Transverse colon (tissue), 4 donors: ENCODE measurements at regions not wholly inside any gene's neighbourhood (a gene's known extent, or its start where the extent isn't known, plus 50 kb on each side); places are given as distances from the start of the nearest gene placed in this dataset.

Experiments used
- DNase-seq: peaks from one replicate; pipeline ENCODE4 v3.0.0-alpha.2; 2019
- H3K27ac ChIP-seq, 4 donors: fragments of 200-600 bp; sonication (generic); 2 replicates each; pipeline ENCODE4 v1.5.1; 2016 to 2018; ENCODE audit warnings: inconsistent platforms in 4 of 4
- H3K27me3 ChIP-seq: fragments of 200-600 bp; sonication (generic); 2 replicates; pipeline ENCODE4 v1.5.1; 2017; ENCODE audit warnings: inconsistent platforms
- H3K36me3 ChIP-seq, 4 donors: fragments of 200-600 bp; sonication (generic); 2 replicates each; pipeline ENCODE4 v1.5.1; 2017 to 2019; ENCODE audit warnings: inconsistent platforms in 4 of 4
- H3K4me1 ChIP-seq, 4 donors: fragments of 200-600 bp; sonication (generic); 2 replicates each; pipeline ENCODE4 v1.5.1; 2017 to 2020; ENCODE audit warnings: inconsistent platforms in 4 of 4
- H3K4me3 ChIP-seq, 4 donors: fragments of 200-600 bp; sonication (generic); 1 replicate in 1 of 4; 2 replicates in 3 of 4; pipeline versions ENCODE4 v1.5.1 to v1.6.1; 2017 to 2019; ENCODE audit warnings: inconsistent platforms in 4 of 4
- H3K9me3 ChIP-seq, 2 donors: fragments of 200-600 bp; sonication (generic); 2 replicates each; pipeline ENCODE4 v1.5.1; 2017 to 2019; ENCODE audit warnings: inconsistent platforms in 2 of 2
- EP300 ChIP-seq: sonication (generic); formaldehyde crosslinking; IDR thresholded peaks from one replicate; pipeline ENCODE4 v1.6.1; 2017; ENCODE audit warnings: antibody characterized with exemption, low read depth
- POLR2A ChIP-seq: fragments of 450-650 bp; IDR thresholded peaks from one replicate; pipeline ENCODE4 v1.6.1; 2016; ENCODE audit warnings: antibody characterized with exemption, mild to moderate bottlenecking, moderate library complexity
- POLR2AphosphoS5 ChIP-seq, 3 donors: sonication (generic); formaldehyde crosslinking; IDR thresholded peaks; one replicate each; pipeline ENCODE4 v1.6.1; 2016; ENCODE audit warnings: antibody characterized with exemption in 3 of 3
- WGBS, 2 donors: methylation state at CpG; one replicate each; pipeline ENCODE4 v1.1.5; 2018; ENCODE audit warnings: low coverage in 1 of 2; 5-methylcytosine and 5-hydroxymethylcytosine counted together
- in situ Hi-C, 4 donors: fragments of 200-750 bp; cut with MboI; loops; one replicate each; pipeline versions ENCODE4 v1.15.0 to v1.15.1; 2017; ENCODE audit warnings: low sequenced_read_pairs in 3 of 4, low pct_ligation_motif_present in 1 of 4, low pct_unique_long_range_greater_than_20kb in 1 of 4
- intact Hi-C: fragments of 100-400 bp; cut with DNase I; formaldehyde crosslinking; loops from one replicate; pipeline ENCODE4 v1.15.1; 2023; ENCODE audit warnings: low total_unique reads
- TF ChIP-seq, protein P1 (sequence below), 5 experiments: fragments of 200-600 bp in 3 of 5; fragments of 450-650 bp in 2 of 5; sonication (generic) in 3 of 5; IDR thresholded peaks; 1 replicate in 2 of 5; 2 replicates in 3 of 5; pipeline ENCODE4 v1.5.1; 2016 to 2017; ENCODE audit warnings: antibody characterized with exemption in 5 of 5, inconsistent platforms in 3 of 5, mild to moderate bottlenecking in 2 of 5, moderate library complexity in 1 of 5

DNA sequence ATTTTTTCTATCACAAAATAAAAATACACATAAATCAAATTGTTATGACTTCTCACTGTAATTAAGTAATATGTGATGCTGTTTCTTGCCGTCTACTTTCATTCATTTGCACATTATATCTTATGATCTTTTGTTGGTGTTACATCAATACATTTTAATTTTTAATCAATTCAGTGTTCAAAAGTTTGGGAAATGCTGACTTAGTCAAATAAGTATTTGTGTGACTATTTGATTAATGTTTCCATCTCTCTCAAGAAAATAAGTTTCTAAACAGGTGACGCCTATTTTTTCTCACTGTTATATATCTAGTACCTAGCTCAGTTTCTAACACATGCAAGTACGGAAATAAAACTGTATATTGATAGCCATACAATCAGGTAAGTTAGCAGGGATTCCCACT, 329.5 kb upstream of the KIRREL3 start:
- H3K4me1 ChIP-seq, result no peaks in the 10 kb centered on the region

DNA sequence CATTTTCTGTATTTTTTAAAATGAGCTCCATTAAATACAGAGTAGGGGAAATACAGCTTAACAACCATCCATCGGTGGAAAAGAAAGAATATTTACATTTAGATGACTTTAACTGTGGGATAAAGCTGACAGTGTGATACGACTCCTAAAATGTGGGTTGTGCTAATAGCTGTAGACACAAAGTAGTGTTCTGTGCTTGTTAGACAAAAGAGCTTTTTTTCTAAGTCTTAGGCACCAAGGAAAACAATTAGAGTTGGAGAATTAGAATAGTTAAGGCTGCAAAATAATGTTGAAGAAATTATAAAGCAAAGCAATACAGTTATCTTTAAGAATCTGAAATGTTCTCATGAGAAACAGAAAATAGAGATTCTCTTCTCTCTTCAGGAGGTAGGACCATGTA, 307.7 kb upstream of the KIRREL3 start:
- intact Hi-C loops (no loop called here), in situ Hi-C loops (no loop called here)
- no peak for DNase-seq
- TF ChIP-seq POLR2AphosphoS5 (IDR thresholded peaks at IDR 0.05), result no peak
- no peak for TF ChIP-seq EP300
- TF ChIP-seq, protein P1, sequence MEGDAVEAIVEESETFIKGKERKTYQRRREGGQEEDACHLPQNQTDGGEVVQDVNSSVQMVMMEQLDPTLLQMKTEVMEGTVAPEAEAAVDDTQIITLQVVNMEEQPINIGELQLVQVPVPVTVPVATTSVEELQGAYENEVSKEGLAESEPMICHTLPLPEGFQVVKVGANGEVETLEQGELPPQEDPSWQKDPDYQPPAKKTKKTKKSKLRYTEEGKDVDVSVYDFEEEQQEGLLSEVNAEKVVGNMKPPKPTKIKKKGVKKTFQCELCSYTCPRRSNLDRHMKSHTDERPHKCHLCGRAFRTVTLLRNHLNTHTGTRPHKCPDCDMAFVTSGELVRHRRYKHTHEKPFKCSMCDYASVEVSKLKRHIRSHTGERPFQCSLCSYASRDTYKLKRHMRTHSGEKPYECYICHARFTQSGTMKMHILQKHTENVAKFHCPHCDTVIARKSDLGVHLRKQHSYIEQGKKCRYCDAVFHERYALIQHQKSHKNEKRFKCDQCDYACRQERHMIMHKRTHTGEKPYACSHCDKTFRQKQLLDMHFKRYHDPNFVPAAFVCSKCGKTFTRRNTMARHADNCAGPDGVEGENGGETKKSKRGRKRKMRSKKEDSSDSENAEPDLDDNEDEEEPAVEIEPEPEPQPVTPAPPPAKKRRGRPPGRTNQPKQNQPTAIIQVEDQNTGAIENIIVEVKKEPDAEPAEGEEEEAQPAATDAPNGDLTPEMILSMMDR (IDR thresholded peaks at IDR 0.05), result no peak
- no peak for TF ChIP-seq POLR2A
- no peak overlapping the region for H3K4me3 ChIP-seq
- H3K9me3 ChIP-seq, result no peaks in the 10 kb centered on the region
- no peaks in the 10 kb centered on the region for H3K27me3 ChIP-seq
- no peaks in the 10 kb centered on the region for H3K36me3 ChIP-seq
- H3K27ac ChIP-seq, result no peak overlapping the region
- H3K4me1 ChIP-seq, result no peaks in the 10 kb centered on the region
- 32 to 53% methylated on average over 2 of the region's 2 CpGs for WGBS, 2 donors

More for the DNA sequence above, 329.5 kb upstream of the KIRREL3 start:
- DNase-seq, result no peak
- H3K27ac ChIP-seq, result no peak overlapping the region
- no peaks in the 10 kb centered on the region for H3K36me3 ChIP-seq
- 47 to 48% methylated on average over 3 of the region's 3 CpGs for WGBS, 2 donors
- in situ Hi-C loops (no loop called here), intact Hi-C loops (no loop called here)
- no peak overlapping the region for H3K4me3 ChIP-seq
- TF ChIP-seq EP300 (no peak), POLR2A (no peak), POLR2AphosphoS5 (IDR thresholded peaks at IDR 0.05) (no peak)
- TF ChIP-seq, protein P1 (IDR thresholded peaks at IDR 0.05), result no peak
- H3K9me3 ChIP-seq, result no peaks in the 10 kb centered on the region
- H3K27me3 ChIP-seq, result no peaks in the 10 kb centered on the region

DNA sequence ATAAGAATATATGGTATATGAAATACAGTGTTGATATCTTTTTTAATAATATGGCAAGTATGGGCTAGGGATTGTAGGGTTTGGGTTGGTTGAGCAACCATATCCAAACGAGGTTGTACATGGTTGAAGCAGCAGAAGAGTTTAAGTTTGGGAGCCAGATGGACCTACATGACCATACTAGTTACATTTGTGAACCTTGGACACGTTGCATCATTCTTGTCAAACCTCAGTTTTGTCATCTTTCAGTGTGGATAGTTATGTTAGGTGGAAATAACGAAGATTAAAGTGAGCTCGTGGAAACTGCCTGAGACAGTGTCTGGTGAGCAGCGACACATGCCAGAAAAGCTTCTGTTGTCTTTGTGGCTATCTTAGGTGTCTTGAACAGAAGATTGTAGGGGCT, 307.1 kb upstream of the KIRREL3 start:
- H3K27me3 ChIP-seq, result no peaks in the 10 kb centered on the region
- WGBS, 2 donors, result 60 to 70% methylated on average over 5 of the region's 5 CpGs
- TF ChIP-seq, protein P1 (IDR thresholded peaks at IDR 0.05), result no peak
- TF ChIP-seq POLR2A, result no peak
- TF ChIP-seq EP300, result no peak
- no peak for TF ChIP-seq POLR2AphosphoS5 (IDR thresholded peaks at IDR 0.05)
- no peak overlapping the region for H3K27ac ChIP-seq
- in situ Hi-C loops (no loop called here), intact Hi-C loops (no loop called here)
- H3K9me3 ChIP-seq, result no peaks in the 10 kb centered on the region
- H3K36me3 ChIP-seq, result no peaks in the 10 kb centered on the region
- no peaks in the 10 kb centered on the region for H3K4me1 ChIP-seq
- H3K4me3 ChIP-seq, result no peak overlapping the region
- no peak for DNase-seq

DNA sequence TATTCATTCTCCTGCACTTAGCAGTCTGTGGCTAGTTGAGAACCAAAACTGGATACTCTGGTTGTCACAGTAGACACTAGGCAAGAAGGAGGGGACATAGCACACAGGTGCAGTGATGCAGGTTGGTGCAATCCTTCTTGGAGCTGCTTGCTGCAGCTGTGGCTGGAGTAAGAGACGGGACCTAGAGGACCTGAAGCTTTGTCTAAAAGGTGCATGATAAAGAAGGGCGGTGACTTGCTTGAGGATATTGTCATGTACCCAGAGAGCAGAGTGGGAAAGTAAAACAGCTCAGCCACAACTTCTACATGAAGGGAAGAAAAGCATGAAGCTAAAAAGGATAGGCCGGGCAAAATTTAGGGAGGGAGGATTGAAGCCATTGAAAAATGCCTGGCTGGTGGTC, 304.1 kb upstream of the KIRREL3 start:
- no peak for DNase-seq
- WGBS, 2 donors, result 88 to 90% methylated on average over 3 of the region's 3 CpGs
- no peaks in the 10 kb centered on the region for H3K9me3 ChIP-seq
- intact Hi-C loops, result no loop called here
- H3K4me3 ChIP-seq, result no peak overlapping the region
- in situ Hi-C loops, result no loop called here
- H3K27ac ChIP-seq, result no peak overlapping the region
- no peaks in the 10 kb centered on the region for H3K27me3 ChIP-seq
- H3K4me1 ChIP-seq, result no peaks in the 10 kb centered on the region
- no peaks in the 10 kb centered on the region for H3K36me3 ChIP-seq
- no peak for TF ChIP-seq EP300
- TF ChIP-seq, protein P1 (IDR thresholded peaks at IDR 0.05), result no peak
- TF ChIP-seq POLR2AphosphoS5 (IDR thresholded peaks at IDR 0.05), result no peak
- no peak for TF ChIP-seq POLR2A
